Suprapubic skin (tissue), 4 donors: ENCODE measurements at regions not wholly inside any gene's neighbourhood (a gene's known extent, or its start where the extent isn't known, plus 50 kb on each side); places are given as distances from the start of the nearest gene placed in this dataset.

Source experiments
- CTCF ChIP-seq, 2 donors: fragments of 200-600 bp in 1 of 2; fragments of 450-650 bp in 1 of 2; sonication (generic) in 1 of 2; IDR thresholded peaks; one replicate each; pipeline ENCODE4 v1.5.1; 2016 to 2019; ENCODE audit warnings: antibody characterized with exemption in 2 of 2, mild to moderate bottlenecking in 1 of 2, moderate library complexity in 1 of 2
- EP300 ChIP-seq: sonication (generic); formaldehyde crosslinking; IDR thresholded peaks from one replicate; pipeline ENCODE4 v1.6.1; 2017; ENCODE audit warnings: antibody characterized with exemption
- POLR2AphosphoS5 ChIP-seq, 3 donors: sonication (generic); formaldehyde crosslinking; IDR thresholded peaks; one replicate each; pipeline ENCODE4 v1.6.1; 2017; ENCODE audit warnings: antibody characterized with exemption in 3 of 3

GRCh38 chr6:40762981-40763380 lies 175.8 kb upstream of the LRFN2 start:
- TF ChIP-seq CTCF (IDR thresholded peaks at IDR 0.05), result no peak
- no peak for TF ChIP-seq POLR2AphosphoS5 (IDR thresholded peaks at IDR 0.05)
- TF ChIP-seq EP300, result no peak
